Chondrocyte (in vitro differentiated cells): ENCODE measurements at regions not wholly inside any gene's neighbourhood (a gene's known extent, or its start where the extent isn't known, plus 50 kb on each side); places are given as distances from the start of the nearest gene placed in this dataset.

Source experiments
- DNase-seq: peaks from one replicate; pipeline ENCODE4 v3.0.0; 2021; ENCODE audit warnings: mixed read lengths, low spot score
- H3K27ac Mint-ChIP-seq: one replicate; pipeline ENCODE4 v1.8.0; 2021; ENCODE audit warnings: mild to moderate bottlenecking, moderate library complexity, mixed read lengths; ENCODE audit not compliant: unreplicated experiment
- H3K27me3 Mint-ChIP-seq: 2 replicates; pipeline ENCODE4 v1.8.0; 2021; ENCODE audit warnings: low read depth, mixed read lengths
- H3K36me3 Mint-ChIP-seq: 2 replicates; pipeline ENCODE4 v1.8.0; 2021; ENCODE audit warnings: low read depth, mixed read lengths
- H3K4me1 Mint-ChIP-seq: 2 replicates; pipeline ENCODE4 v1.8.0; 2021; ENCODE audit warnings: low read depth, mild to moderate bottlenecking, mixed read lengths
- H3K4me3 Mint-ChIP-seq: one replicate; pipeline ENCODE4 v1.8.0; 2021; ENCODE audit warnings: mild to moderate bottlenecking, moderate library complexity, mixed read lengths; ENCODE audit not compliant: unreplicated experiment
- H3K9me3 Mint-ChIP-seq: 2 replicates; pipeline ENCODE4 v1.8.0; 2021; ENCODE audit warnings: low read depth, mixed read lengths
- TF ChIP-seq, protein P1 (sequence below): fragments of 200-600 bp; sonication (generic); IDR thresholded peaks from 2 replicates; pipeline ENCODE4 v1.5.0; 2021; ENCODE audit warnings: antibody characterized with exemption, mild to moderate bottlenecking, moderate library complexity

DNA sequence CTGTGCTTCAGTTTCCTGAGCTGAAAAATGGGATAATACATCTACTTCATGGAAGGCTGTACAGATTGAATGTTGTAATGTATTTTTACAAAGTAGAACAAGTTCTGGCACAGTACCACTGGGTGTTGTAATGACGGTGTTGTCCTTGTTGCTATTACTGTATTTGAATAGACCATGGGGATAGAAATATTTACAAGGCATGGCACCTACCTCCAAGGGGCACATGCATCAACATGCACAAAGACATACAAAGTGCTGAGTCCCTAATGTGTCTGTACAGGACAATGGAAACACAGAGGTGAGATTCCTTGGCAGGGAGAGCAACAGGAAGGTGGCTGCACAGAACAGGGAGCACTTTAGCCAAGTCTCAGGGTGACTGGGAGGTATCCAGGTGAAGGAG, 930.6 kb upstream of the TMEM132C start:
- Mint-ChIP-seq H3K4me1 (no peaks in the 10 kb centered on the region), H3K4me3 (no peak overlapping the region), H3K27me3 (peaks cover 14% of the 10 kb centered on the region), H3K27ac (no peak overlapping the region), H3K36me3 (no peaks in the 10 kb centered on the region), H3K9me3 (peaks cover 3% of the 10 kb centered on the region)
- TF ChIP-seq, protein P1, sequence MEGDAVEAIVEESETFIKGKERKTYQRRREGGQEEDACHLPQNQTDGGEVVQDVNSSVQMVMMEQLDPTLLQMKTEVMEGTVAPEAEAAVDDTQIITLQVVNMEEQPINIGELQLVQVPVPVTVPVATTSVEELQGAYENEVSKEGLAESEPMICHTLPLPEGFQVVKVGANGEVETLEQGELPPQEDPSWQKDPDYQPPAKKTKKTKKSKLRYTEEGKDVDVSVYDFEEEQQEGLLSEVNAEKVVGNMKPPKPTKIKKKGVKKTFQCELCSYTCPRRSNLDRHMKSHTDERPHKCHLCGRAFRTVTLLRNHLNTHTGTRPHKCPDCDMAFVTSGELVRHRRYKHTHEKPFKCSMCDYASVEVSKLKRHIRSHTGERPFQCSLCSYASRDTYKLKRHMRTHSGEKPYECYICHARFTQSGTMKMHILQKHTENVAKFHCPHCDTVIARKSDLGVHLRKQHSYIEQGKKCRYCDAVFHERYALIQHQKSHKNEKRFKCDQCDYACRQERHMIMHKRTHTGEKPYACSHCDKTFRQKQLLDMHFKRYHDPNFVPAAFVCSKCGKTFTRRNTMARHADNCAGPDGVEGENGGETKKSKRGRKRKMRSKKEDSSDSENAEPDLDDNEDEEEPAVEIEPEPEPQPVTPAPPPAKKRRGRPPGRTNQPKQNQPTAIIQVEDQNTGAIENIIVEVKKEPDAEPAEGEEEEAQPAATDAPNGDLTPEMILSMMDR: no peak
- DNase-seq: no peak

DNA sequence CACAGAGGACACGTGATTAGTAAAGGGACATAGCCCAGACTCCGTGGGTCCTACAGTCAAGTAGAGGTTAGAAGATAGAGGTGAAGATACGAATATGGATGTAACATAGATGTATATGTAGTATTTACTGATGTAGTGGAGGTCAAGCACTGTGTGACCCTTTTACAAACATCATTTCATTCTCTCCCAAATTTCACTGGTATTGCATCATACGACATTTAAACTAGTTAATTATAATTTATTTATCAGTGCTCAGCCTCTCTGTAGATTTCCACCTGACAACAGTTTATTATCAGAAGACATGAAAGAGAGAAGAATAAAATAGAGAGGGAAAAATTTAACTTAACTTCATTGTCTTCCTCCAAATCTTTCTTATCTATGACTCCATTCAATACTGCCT, 927.9 kb upstream of the TMEM132C start:
- Mint-ChIP-seq H3K27me3 (peaks cover 13% of the 10 kb centered on the region), H3K4me1 (no peaks in the 10 kb centered on the region), H3K9me3 (peaks cover 3% of the 10 kb centered on the region), H3K4me3 (no peak overlapping the region), H3K27ac (no peak overlapping the region), H3K36me3 (no peaks in the 10 kb centered on the region)
- DNase-seq: no peak
- TF ChIP-seq, protein P1: no peak

DNA sequence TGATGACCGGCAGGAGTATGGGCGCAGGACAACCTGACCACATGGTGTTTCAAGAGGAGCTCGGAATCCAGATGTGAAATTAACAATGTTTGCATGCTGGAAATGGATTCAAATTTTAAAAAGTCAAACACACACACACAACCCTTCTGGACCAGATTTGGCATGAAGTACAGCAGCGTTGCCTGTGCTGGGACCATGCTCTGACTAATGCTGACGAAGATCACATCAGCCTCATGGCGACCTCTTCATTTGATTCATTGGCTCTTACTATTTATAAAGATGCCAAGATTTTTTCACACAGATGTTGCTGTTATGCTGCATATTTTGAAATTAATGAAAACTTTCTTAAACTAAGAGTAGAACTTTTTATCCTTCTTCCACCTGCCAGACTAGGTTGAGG, 926.6 kb upstream of the TMEM132C start:
- Mint-ChIP-seq H3K36me3 (no peaks in the 10 kb centered on the region), H3K4me3 (no peak overlapping the region), H3K9me3 (no peaks in the 10 kb centered on the region), H3K27ac (no peak overlapping the region), H3K27me3 (peaks cover 16% of the 10 kb centered on the region), H3K4me1 (no peaks in the 10 kb centered on the region)
- no peak for DNase-seq
- TF ChIP-seq, protein P1: no peak

DNA sequence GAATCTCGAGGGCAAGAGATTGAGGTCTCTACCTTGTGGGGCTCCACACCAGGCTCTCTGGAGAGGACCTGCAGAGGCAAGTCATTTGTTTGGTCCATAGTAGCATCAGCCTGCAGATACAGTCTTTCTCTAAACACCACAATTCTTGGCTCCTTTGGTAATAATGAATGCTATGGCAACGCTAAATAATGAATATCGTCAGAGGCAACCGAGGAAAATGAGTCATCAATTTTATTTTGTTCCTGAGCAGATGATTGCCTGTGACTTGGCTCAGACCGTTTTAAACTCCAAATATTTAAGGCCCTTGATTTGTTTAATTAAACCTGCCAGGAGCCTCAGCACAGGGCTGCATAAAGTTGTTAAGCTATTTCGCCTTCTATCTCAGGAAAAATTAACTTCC, 924.1 kb upstream of the TMEM132C start:
- Mint-ChIP-seq H3K4me3 (no peak overlapping the region), H3K36me3 (no peaks in the 10 kb centered on the region), H3K27me3 (peaks cover 14% of the 10 kb centered on the region), H3K27ac (no peak overlapping the region), H3K9me3 (peaks cover 8% of the 10 kb centered on the region), H3K4me1 (no peaks in the 10 kb centered on the region)
- TF ChIP-seq, protein P1: no peak
- no peak for DNase-seq

DNA sequence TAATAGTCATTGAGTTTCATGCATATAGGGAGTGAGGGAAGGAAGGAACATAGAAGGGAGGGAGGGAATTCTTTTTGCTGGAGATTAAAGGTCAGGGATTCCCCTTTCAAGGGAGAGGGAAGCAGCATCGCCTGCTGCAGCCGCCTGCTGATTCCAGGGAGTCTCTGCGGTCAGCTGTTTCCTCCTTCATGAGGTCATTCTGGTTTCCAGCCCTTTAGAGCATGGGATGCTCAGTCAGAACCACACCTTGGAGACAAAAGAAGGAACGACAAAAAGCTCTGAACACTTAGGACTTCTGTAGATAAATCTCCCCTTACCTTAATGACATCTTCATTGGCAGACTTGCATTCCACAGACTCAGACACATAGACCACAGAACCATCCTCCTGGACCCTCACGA, 923.0 kb upstream of the TMEM132C start:
- TF ChIP-seq, protein P1: no peak
- H3K27me3 Mint-ChIP-seq: peaks cover 15% of the 10 kb centered on the region
- H3K36me3 Mint-ChIP-seq: no peaks in the 10 kb centered on the region
- no peaks in the 10 kb centered on the region for H3K4me1 Mint-ChIP-seq
- no peak overlapping the region for H3K4me3 Mint-ChIP-seq
- H3K27ac Mint-ChIP-seq: no peak overlapping the region
- DNase-seq: no peak
- H3K9me3 Mint-ChIP-seq: peaks cover 8% of the 10 kb centered on the region
